ENCODE measurements at regions not wholly inside any gene's neighbourhood (a gene's known extent, or its start where the extent isn't known, plus 50 kb on each side); places are given as distances from the start of the nearest gene placed in this dataset.

- H3K4me1 ChIP-seq (ENCODE audit: insufficient read depth), result no peaks in the 10 kb centered on the region
- H3K27ac ChIP-seq, result no peak overlapping the region
- DNase-seq, result no peak
- H3K27me3 ChIP-seq (replicated peaks; ENCODE audit: insufficient read depth), result no peaks in the 10 kb centered on the region
- no peaks in the 10 kb centered on the region for H3K9me3 ChIP-seq (ENCODE audit: low read depth)
- H3K9ac ChIP-seq, result no peak overlapping the region
- H3K4me3 ChIP-seq, result no peak overlapping the region
- TF ChIP-seq EZH2phosphoT487 (IDR thresholded peaks at IDR 0.05; ENCODE audit: insufficient read depth, low read depth) (no peak), EZH2 (IDR thresholded peaks at IDR 0.05; ENCODE audit: insufficient read depth, poor library complexity, severe bottlenecking) (no peak)
- H3K36me3 ChIP-seq (ENCODE audit: low read depth), result no peaks in the 10 kb centered on the region
- no peaks in the 10 kb centered on the region for H4K20me1 ChIP-seq (ENCODE audit: insufficient read depth)
- H3K4me2 ChIP-seq (ENCODE audit: unreplicated experiment), result no peak overlapping the region
- no peaks in the 10 kb centered on the region for H3F3A ChIP-seq (ENCODE audit: insufficient read depth)
- in situ Hi-C loops (cut with MboI), result no loop called here
- no peaks in the 10 kb centered on the region for H3K79me2 ChIP-seq (ENCODE audit: insufficient read depth)
- H2AFZ ChIP-seq, result no peak overlapping the region
- WGBS, 2 experiments (ENCODE audit: low coverage in 1 of 2, low lambda C conversion rate in 2 of 2, missing lambda C conversion rate in 2 of 2), result 36 to 42% methylated on average over 13 of the region's 13 CpGs
- H3K9me2 ChIP-seq (ENCODE audit: insufficient read depth), result no peaks in the 10 kb centered on the region
Observed at GRCh38 chr22:48222742-48223487, 1460.5 kb downstream of the TBC1D22A start.

GRCh38 chr22:48218889-48219420, 1456.5 kb downstream of the TBC1D22A start:
- no peaks in the 10 kb centered on the region for H3K27me3 ChIP-seq (replicated peaks; ENCODE audit: insufficient read depth)
- H3K27ac ChIP-seq, result no peak overlapping the region
- no peak overlapping the region for H3K9ac ChIP-seq
- H3K36me3 ChIP-seq (ENCODE audit: low read depth), result no peaks in the 10 kb centered on the region
- H3K4me1 ChIP-seq (ENCODE audit: insufficient read depth), result no peaks in the 10 kb centered on the region
- DNase-seq, result no peak
- no peaks in the 10 kb centered on the region for H3K79me2 ChIP-seq (ENCODE audit: insufficient read depth)
- in situ Hi-C loops (cut with MboI), result no loop called here
- H3K4me2 ChIP-seq (ENCODE audit: unreplicated experiment), result no peak overlapping the region
- TF ChIP-seq EZH2phosphoT487 (IDR thresholded peaks at IDR 0.05; ENCODE audit: insufficient read depth, low read depth) (no peak), EZH2 (IDR thresholded peaks at IDR 0.05; ENCODE audit: insufficient read depth, poor library complexity, severe bottlenecking) (no peak)
- no peaks in the 10 kb centered on the region for H3K9me3 ChIP-seq (ENCODE audit: low read depth)
- H3K9me2 ChIP-seq (ENCODE audit: insufficient read depth), result no peaks in the 10 kb centered on the region
- 9 to 12% methylated on average over 6 to 7 of the region's 7 CpGs for WGBS, 2 experiments (ENCODE audit: low coverage in 1 of 2, low lambda C conversion rate in 2 of 2, missing lambda C conversion rate in 2 of 2)
- H2AFZ ChIP-seq, result no peak overlapping the region
- no peaks in the 10 kb centered on the region for H4K20me1 ChIP-seq (ENCODE audit: insufficient read depth)
- no peaks in the 10 kb centered on the region for H3F3A ChIP-seq (ENCODE audit: insufficient read depth)
- H3K4me3 ChIP-seq, result no peak overlapping the region

- in situ Hi-C loops (cut with MboI), result no loop called here
- 60% methylated on average over 11 of the region's 11 CpGs for WGBS, 2 experiments (ENCODE audit: low coverage in 1 of 2, low lambda C conversion rate in 2 of 2, missing lambda C conversion rate in 2 of 2)
- H3K9ac ChIP-seq, result no peak overlapping the region
- no peaks in the 10 kb centered on the region for H3K9me2 ChIP-seq (ENCODE audit: insufficient read depth)
- H3K4me2 ChIP-seq (ENCODE audit: unreplicated experiment), result no peak overlapping the region
- H3F3A ChIP-seq (ENCODE audit: insufficient read depth), result no peaks in the 10 kb centered on the region
- H3K36me3 ChIP-seq (ENCODE audit: low read depth), result no peaks in the 10 kb centered on the region
- H2AFZ ChIP-seq, result no peak overlapping the region
- no peak for TF ChIP-seq EZH2phosphoT487 (IDR thresholded peaks at IDR 0.05; ENCODE audit: insufficient read depth, low read depth)
- TF ChIP-seq EZH2 (IDR thresholded peaks at IDR 0.05; ENCODE audit: insufficient read depth, poor library complexity, severe bottlenecking), result no peak
- no peaks in the 10 kb centered on the region for H3K4me1 ChIP-seq (ENCODE audit: insufficient read depth)
- no peak overlapping the region for H3K27ac ChIP-seq
- no peaks in the 10 kb centered on the region for H3K79me2 ChIP-seq (ENCODE audit: insufficient read depth)
- no peaks in the 10 kb centered on the region for H3K27me3 ChIP-seq (replicated peaks; ENCODE audit: insufficient read depth)
- no peak overlapping the region for H3K4me3 ChIP-seq
- no peak for DNase-seq
- H3K9me3 ChIP-seq (ENCODE audit: low read depth), result no peaks in the 10 kb centered on the region
- H4K20me1 ChIP-seq (ENCODE audit: insufficient read depth), result no peaks in the 10 kb centered on the region
Observed at GRCh38 chr22:48217596-48217995, 1455.1 kb downstream of the TBC1D22A start.

GRCh38 chr22:48212727-48213126, 1450.3 kb downstream of the TBC1D22A start:
- in situ Hi-C loops (cut with MboI), result no loop called here
- Histone ChIP-seq H3K9ac (no peak overlapping the region), H3K36me3 (ENCODE audit: low read depth) (no peaks in the 10 kb centered on the region), H2AFZ (no peak overlapping the region), H3K27ac (no peak overlapping the region), H3K9me2 (ENCODE audit: insufficient read depth) (no peaks in the 10 kb centered on the region), H3K79me2 (ENCODE audit: insufficient read depth) (no peaks in the 10 kb centered on the region), H3F3A (ENCODE audit: insufficient read depth) (no peaks in the 10 kb centered on the region), H4K20me1 (ENCODE audit: insufficient read depth) (no peaks in the 10 kb centered on the region), H3K4me2 (ENCODE audit: unreplicated experiment) (no peak overlapping the region), H3K27me3 (replicated peaks; ENCODE audit: insufficient read depth) (no peaks in the 10 kb centered on the region), H3K4me3 (no peak overlapping the region), H3K4me1 (ENCODE audit: insufficient read depth) (no peaks in the 10 kb centered on the region), H3K9me3 (ENCODE audit: low read depth) (no peaks in the 10 kb centered on the region)
- DNase-seq, result no peak
- WGBS, 2 experiments (ENCODE audit: low coverage in 1 of 2, low lambda C conversion rate in 2 of 2, missing lambda C conversion rate in 2 of 2), result 16 to 25% methylated on average over 1 of the region's 1 CpG
- TF ChIP-seq EZH2phosphoT487 (IDR thresholded peaks at IDR 0.05; ENCODE audit: insufficient read depth, low read depth) (no peak), EZH2 (IDR thresholded peaks at IDR 0.05; ENCODE audit: insufficient read depth, poor library complexity, severe bottlenecking) (no peak)
